ENCODE measurements at regions not wholly inside any gene's neighbourhood (a gene's known extent, or its start where the extent isn't known, plus 50 kb on each side); places are given as distances from the start of the nearest gene placed in this dataset.

DNA sequence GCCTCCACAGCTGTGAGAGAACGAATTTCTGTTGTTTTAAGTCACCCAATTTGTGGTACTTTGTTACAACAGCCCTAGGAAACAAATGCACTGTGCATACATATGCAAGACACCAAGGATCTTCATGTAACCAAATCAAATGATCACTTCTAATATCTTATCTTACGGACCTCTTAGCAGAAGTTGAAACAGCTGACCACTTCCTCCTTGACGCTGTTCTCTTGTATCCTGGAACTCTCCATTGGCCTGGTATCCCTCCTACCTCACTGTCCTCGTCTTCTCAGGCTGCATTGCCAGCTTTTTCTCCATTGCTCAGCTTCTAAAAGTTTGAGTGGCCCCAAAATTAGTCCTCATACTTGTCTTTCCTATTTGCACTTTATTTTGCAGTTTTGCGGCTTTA lies 200.4 kb downstream of the DLEU7 start:
- Histone ChIP-seq H3K27me3 (no peaks in the 10 kb centered on the region), H3K36me3 (no peaks in the 10 kb centered on the region), H3K9me3 (no peaks in the 10 kb centered on the region), H3K27ac (no peak overlapping the region), H3K9ac (ENCODE audit: low read depth in 2 of 2, low read length in 2 of 2) (no peak overlapping the region), H3K4me3 (no peak overlapping the region), H3K4me1 (no peaks in the 10 kb centered on the region)
- no peak for DNase-seq
- TF ChIP-seq, protein P1, sequence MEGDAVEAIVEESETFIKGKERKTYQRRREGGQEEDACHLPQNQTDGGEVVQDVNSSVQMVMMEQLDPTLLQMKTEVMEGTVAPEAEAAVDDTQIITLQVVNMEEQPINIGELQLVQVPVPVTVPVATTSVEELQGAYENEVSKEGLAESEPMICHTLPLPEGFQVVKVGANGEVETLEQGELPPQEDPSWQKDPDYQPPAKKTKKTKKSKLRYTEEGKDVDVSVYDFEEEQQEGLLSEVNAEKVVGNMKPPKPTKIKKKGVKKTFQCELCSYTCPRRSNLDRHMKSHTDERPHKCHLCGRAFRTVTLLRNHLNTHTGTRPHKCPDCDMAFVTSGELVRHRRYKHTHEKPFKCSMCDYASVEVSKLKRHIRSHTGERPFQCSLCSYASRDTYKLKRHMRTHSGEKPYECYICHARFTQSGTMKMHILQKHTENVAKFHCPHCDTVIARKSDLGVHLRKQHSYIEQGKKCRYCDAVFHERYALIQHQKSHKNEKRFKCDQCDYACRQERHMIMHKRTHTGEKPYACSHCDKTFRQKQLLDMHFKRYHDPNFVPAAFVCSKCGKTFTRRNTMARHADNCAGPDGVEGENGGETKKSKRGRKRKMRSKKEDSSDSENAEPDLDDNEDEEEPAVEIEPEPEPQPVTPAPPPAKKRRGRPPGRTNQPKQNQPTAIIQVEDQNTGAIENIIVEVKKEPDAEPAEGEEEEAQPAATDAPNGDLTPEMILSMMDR (IDR thresholded peaks at IDR 0.05): no peak
- intact Hi-C loops (cut with DNase I): no loop called here

GRCh38 chr13:50644081-50644871 lies 199.2 kb downstream of the DLEU7 start:
- no peaks in the 10 kb centered on the region for H3K9me3 ChIP-seq
- no peaks in the 10 kb centered on the region for H3K27me3 ChIP-seq
- intact Hi-C loops (cut with DNase I): no loop called here
- no peak overlapping the region for H3K4me3 ChIP-seq
- TF ChIP-seq, protein P1 (IDR thresholded peaks at IDR 0.05): no peak
- no peaks in the 10 kb centered on the region for H3K36me3 ChIP-seq
- peak; percentile 28 for DNase-seq
- H3K4me1 ChIP-seq: no peaks in the 10 kb centered on the region
- no peak overlapping the region for H3K27ac ChIP-seq
- no peak overlapping the region for H3K9ac ChIP-seq (ENCODE audit: low read depth in 2 of 2, low read length in 2 of 2)

DNA sequence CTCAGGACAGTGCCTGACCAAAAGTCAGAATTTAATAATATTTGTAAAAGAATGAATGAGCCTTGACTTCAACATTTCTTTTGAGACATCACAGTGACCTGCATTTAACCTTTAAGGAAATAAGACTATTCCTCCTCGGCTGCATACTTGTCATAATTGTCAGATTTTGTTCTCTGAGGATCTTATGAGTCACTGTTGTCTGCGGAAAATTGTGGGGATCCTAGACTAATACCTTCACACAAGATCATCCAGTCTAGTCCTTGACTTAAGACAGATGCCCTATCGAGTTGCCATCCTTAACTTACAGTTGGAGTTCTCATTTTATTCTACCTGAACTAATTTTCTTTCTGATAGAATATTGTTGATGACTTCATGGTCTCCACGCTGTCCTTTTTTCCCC lies 198.4 kb downstream of the DLEU7 start:
- H3K9ac ChIP-seq (ENCODE audit: low read depth in 2 of 2, low read length in 2 of 2): no peak overlapping the region
- no peaks in the 10 kb centered on the region for H3K27me3 ChIP-seq
- DNase-seq: no peak
- H3K36me3 ChIP-seq: no peaks in the 10 kb centered on the region
- no peak overlapping the region for H3K4me3 ChIP-seq
- H3K4me1 ChIP-seq: no peaks in the 10 kb centered on the region
- intact Hi-C loops (cut with DNase I): no loop called here
- no peak overlapping the region for H3K27ac ChIP-seq
- no peaks in the 10 kb centered on the region for H3K9me3 ChIP-seq
- TF ChIP-seq, protein P1 (IDR thresholded peaks at IDR 0.05): no peak

DNA sequence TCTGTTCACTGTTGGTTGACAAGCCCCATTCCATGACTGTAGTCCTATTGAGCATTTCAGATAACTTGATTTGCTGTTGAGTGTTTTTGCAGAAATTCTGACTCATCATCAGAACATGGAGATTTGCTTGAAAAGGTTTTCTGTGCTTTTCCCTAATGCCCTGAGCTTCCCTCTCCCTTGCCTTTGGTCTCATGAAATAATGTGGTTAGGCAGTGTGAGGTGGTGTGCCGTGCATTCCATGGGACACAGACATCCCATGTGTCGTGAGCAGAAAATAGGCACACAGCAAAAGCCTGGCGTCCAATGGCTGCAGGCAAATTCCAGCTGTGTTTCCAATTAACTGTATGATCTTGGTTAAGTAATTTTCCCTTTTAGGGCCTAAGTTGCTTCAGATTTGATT lies 197.4 kb downstream of the DLEU7 start:
- Histone ChIP-seq H3K9ac (ENCODE audit: low read depth in 2 of 2, low read length in 2 of 2) (no peak overlapping the region), H3K27ac (no peak overlapping the region), H3K9me3 (no peaks in the 10 kb centered on the region), H3K27me3 (no peaks in the 10 kb centered on the region), H3K4me1 (no peaks in the 10 kb centered on the region), H3K36me3 (no peaks in the 10 kb centered on the region), H3K4me3 (no peak overlapping the region)
- intact Hi-C loops (cut with DNase I): no loop called here
- no peak for DNase-seq
- TF ChIP-seq, protein P1 (IDR thresholded peaks at IDR 0.05): no peak

- intact Hi-C loops (cut with DNase I): no loop called here
- Histone ChIP-seq H3K9ac (ENCODE audit: low read depth in 2 of 2, low read length in 2 of 2) (no peak overlapping the region), H3K4me1 (no peaks in the 10 kb centered on the region), H3K4me3 (no peak overlapping the region), H3K36me3 (no peaks in the 10 kb centered on the region), H3K27me3 (no peaks in the 10 kb centered on the region), H3K9me3 (no peaks in the 10 kb centered on the region), H3K27ac (no peak overlapping the region)
- TF ChIP-seq, protein P1 (IDR thresholded peaks at IDR 0.05): no peak
- no peak for DNase-seq
These were observed 194.3 kb downstream of the DLEU7 start for GRCh38 chr13:50649211-50649610.

All from colonic mucosa (tissue), 4 donors.